ENCODE measurements at regions not wholly inside any gene's neighbourhood (a gene's known extent, or its start where the extent isn't known, plus 50 kb on each side); places are given as distances from the start of the nearest gene placed in this dataset.
A peak's percentile ranks its signal among the peaks of the same experiment; 100 is the strongest.
"Not testable (repeated sequence)": the region's sequence is repeated elsewhere in the genome, so short reads cannot be mapped to it uniquely, and the experiment has no call there.

DNA sequence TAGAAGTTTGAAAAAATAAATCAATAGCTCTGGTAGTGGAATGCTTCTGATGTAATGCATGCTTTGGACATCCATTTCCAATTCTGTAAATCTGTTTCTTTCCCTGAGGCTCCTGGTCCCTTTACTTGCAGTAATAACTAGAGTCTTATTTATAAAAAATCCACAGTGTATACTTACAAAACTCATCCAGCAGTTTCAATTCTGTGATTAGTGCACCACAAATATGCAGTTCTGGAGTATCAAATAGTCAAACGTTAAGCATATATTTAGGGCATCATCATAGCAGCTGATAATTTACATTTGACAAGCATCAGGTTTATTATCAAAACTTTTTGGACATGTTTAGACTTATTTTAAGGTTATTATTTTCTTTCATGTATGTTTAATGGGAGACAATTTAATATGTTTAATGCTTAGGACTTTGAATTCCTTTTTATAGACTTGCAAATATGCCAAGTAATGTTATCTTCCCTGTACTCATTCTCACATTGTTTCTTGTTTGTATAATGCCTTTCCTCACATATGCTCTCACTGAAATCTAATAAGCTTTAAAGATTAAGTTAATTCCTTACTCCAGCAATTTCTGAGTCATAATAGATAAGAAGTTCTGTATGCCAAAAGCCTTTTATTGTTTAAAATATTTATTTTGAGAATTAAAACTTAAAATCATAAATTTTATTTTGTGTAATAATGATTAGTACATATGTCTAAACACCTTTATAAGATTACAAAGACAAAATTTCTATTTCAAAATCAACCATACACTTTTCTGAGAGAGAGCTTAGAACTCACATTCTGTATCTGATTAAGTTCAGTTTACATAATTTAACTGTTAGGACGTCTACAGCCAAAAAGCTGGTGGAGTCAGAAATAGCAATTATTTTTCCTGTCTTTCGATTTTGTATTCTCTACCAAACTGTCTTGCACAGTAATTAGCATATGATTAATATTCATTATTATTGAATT is 341.5 kb upstream of the TMEFF2 start:
- DNase-seq (ENCODE audit: low read depth): no peak
- in situ Hi-C loops (cut with HindIII; ENCODE audit: low pct_unique_long_range_greater_than_20kb, low sequenced_read_pairs): no loop called here

DNA sequence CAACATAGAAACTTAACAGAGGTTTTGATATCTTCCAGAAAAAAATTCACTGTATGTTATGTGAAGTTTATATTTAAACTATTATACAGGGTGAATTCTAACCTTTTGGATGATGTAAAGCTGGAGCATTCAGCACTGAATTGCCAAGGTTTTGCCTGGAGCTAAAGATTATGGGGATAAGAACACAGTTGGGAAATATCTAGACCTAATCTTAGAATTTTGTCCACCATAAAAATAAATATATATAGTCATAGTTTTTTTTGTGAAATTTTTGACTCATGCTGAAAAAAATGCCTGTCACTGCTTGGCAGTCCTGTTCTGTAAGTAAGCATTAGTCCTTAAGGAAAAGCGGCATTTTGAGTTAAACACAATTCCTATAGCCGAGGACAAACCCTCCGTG is 339.3 kb upstream of the TMEFF2 start:
- no peak for DNase-seq (ENCODE audit: low read depth)
- in situ Hi-C loops (cut with HindIII; ENCODE audit: low pct_unique_long_range_greater_than_20kb, low sequenced_read_pairs): no loop called here

DNA sequence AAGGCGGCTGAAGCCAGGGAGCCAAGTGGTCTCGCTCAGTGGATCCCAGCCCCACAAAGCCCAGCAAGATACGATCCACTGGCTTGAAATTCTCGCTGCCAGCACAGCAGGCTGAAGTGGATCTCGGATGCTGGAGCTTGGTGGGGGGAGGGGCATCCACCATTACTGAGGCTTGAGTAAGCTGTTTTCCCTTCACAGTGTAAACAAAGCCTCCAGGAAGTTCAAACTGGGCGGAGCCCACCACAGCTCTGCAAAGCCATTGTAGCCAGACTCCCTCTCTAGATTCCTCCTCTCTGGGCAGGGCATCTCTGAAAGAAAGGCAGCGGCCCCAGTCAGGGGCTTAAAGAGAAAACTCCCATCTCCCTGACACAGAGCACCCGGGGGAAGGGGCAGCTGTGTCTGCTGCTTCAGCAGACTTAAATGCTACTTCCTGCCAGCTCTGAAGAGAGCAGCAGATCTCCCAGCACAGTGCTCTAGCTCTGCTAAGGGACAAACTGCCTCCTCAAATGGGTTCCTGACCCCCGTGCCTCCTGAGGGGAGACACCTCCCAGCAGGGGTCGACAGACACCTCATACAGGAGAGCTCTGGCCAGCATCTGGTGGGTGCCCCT is 330.0 kb upstream of the TMEFF2 start:
- DNase-seq (ENCODE audit: low read depth); in situ Hi-C loops (cut with HindIII; ENCODE audit: low pct_unique_long_range_greater_than_20kb, low sequenced_read_pairs): not testable (repeated sequence)

DNA sequence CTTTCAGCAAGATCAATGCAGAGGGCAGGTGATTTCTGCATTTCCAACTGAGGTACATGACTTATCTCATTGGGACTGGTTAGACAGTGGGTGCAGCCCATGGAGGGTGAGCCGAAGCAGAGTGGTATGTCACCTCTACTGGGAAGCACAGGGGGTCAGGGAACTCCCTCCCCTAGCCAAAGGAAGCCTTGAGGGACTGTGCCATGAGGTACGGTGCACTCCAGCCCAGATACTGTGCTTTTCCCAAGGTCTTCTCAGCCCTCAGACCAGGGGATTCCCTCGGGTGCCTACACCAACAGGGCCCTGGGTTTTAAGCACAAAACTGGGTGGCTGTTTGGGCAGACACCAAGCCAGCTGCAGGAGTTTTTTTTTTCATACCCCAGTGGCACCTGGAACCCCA is 329.5 kb upstream of the TMEFF2 start:
- in situ Hi-C loops (cut with HindIII; ENCODE audit: low pct_unique_long_range_greater_than_20kb, low sequenced_read_pairs); DNase-seq (ENCODE audit: low read depth): not testable (repeated sequence)

DNA sequence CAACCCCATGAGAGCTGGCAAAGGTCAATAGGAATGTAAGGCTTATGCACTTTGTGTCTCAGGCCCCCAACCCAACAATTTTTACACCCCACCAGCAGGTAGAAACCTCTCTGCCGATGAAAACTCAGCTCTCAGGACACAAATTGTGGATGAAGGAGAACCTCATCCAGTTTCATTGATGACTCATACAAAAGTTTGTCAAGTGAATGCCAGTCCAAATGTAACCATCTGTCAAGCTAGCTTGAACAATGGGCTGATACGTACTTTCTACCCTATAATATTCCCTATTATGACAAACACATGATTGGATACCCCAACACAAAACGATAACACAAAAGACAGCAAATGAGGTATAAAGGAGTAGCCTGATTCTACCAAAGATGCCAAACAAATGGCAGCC is 321.2 kb upstream of the TMEFF2 start:
- in situ Hi-C loops (cut with HindIII; ENCODE audit: low pct_unique_long_range_greater_than_20kb, low sequenced_read_pairs): no loop called here
- DNase-seq (ENCODE audit: low read depth): no peak

DNA sequence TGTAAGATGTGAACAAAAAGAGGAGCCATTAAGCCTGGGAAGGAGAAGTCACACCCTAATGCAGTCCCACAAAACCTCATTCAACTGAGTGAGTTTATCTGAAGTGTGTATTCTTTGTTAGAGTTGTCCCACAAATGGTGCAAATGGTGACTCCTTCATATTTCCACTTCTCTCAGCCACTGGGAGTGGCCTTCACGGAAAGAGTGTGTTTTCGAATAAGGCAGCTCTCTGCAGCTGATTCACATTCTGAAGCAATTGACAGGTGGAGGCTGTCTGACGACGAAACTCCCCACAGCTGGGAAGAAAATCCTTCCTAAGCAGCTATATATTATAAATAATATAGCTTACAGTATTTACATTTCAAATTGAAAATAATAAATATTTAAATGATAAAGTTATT is 318.8 kb upstream of the TMEFF2 start:
- in situ Hi-C loops (cut with HindIII; ENCODE audit: low pct_unique_long_range_greater_than_20kb, low sequenced_read_pairs): no loop called here
- no peak for DNase-seq (ENCODE audit: low read depth)

DNA sequence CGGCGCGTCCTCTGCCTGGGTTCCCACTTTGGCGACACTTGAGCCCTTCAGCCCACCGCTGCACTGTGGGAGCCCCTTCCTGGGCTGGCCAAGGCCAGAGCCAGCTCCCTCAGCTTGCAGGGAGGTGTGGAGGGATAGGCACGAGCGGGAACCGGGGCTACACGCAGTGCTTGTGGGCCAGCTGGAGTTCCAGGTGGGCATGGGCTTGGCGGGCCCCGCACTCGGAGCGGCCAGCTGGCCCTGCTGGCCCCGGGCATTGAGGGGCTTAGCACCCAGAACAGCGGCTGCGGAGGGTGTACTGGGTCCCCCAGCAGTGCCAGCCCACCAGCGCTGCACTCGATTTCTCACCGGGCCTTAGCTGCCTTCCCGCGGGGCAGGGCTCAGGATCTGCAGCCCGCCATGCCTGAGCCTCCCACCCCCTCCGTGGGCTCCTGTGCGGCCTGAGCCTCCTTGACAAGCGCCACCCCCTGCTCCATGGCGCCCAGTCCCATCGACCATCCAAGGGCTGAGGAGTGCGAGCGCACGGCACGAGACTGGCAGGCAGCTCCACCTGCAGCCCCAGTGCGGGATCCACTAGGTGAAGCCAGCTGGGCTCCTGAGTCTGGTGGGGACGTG is 313.2 kb upstream of the TMEFF2 start:
- in situ Hi-C loops (cut with HindIII; ENCODE audit: low pct_unique_long_range_greater_than_20kb, low sequenced_read_pairs); DNase-seq (ENCODE audit: low read depth): not testable (repeated sequence)

DNA sequence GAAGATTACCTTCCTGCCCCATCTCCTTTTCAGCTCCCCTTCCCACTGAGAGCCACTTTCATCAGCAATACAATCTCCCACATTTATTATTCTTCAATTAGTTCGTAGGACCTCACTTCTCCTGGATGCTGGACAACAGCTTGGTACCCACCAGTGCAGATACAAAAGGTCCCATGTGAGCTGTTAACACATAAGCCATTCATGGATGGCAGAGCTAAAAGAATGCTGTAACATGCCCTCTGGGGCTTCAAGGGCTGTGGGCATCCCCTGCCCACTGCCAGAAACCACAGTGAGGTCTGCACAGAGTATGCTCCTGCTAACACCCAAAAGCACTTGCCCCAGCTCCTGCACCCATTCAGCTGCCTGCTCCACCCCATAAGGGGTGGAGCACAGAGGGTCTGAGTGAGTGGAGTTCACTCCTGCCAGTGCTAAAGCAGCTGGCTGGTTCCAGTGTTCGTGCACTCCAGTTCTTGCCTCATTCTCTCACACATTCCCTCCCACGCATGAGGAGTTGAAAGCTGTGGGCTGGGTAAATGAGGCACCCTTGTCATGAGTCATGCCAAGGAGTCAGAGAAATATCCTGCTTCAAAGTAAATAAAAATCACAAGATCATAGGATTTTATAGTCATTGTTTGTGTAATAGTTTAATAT is 305.9 kb upstream of the TMEFF2 start:
- peak; percentile 75 for DNase-seq (ENCODE audit: low read depth)
- in situ Hi-C loops (cut with HindIII; ENCODE audit: low pct_unique_long_range_greater_than_20kb, low sequenced_read_pairs): no loop called here

DNA sequence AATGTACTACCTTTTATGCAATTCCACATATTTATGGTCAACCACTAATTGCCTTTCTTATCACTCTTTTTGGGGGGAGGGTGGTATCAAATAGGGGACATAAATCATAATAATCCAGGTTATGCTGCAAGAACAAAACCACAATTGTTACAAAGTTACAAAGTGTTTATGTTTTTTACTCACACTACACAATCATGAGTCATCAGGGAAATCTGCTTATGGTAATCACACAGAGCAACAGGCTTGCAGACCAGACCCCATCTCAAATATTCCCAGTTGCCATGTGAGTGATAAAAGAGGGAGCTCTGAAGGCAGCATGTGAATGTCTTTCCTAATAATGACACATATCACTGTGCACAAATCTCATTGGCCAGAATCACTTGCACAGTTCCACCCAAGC is 304.7 kb upstream of the TMEFF2 start:
- peak; percentile 12 for DNase-seq (ENCODE audit: low read depth)
- in situ Hi-C loops (cut with HindIII; ENCODE audit: low pct_unique_long_range_greater_than_20kb, low sequenced_read_pairs): no loop called here

DNA sequence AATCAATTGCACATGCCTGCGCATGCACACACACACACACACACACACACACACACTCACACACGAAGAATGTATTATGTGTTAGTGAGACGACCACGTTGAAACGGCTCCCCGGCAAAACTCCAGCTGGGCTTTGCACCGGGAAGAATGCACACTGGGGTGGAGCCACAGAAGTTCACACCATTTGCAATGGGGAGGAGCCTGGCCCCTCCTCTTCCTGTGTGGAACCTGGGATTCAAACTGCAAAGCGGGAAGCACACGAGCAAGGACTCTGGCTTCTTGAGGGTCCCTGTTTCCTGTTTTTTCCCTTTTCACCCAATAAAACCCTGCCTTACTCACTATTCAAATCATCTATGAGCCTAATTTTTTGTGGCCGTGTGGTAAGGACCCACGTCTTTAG is 304.0 kb upstream of the TMEFF2 start:
- in situ Hi-C loops (cut with HindIII; ENCODE audit: low pct_unique_long_range_greater_than_20kb, low sequenced_read_pairs): no loop called here
- DNase-seq (ENCODE audit: low read depth): no peak

DNA sequence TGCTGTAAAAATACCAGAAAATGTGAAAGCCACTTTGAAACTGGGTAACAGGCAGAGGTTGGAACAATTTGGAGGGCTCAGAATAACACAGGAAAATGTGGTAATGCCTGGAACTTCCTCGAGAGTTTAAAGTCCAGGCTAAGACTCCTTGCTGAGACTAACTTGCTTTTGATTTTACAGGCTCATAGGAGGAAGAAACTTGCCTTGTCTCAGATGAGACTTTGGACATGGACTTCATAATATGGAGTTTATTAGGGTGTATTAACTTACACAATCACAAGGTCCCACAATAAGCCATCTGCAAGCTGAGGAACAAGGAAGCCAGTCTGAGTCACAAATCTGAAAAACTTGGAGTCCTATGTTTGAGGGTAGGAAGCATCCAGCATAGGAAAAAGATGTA is 293.4 kb upstream of the TMEFF2 start:
- DNase-seq (ENCODE audit: low read depth); in situ Hi-C loops (cut with HindIII; ENCODE audit: low pct_unique_long_range_greater_than_20kb, low sequenced_read_pairs): not testable (repeated sequence)

DNA sequence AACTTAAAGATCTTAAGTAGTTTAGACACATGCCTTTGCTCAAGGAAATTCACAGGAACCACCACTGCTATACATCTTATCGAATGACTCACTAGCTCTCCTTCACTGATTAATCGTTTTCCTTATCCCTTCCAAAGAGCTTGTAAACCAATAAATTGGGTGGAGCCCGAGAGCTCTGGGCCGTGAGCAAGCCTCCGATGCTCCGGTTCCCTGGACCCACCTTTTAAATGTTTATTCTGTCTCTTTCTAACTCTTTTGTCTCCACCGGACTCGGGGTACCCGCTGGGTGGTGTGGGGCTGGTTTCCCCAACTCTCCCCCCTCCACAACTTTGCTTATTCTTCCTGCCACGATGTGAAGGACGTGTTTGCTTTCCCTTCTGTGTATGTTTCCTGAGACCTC is 292.9 kb upstream of the TMEFF2 start:
- in situ Hi-C loops (cut with HindIII; ENCODE audit: low pct_unique_long_range_greater_than_20kb, low sequenced_read_pairs): no loop called here

DNA sequence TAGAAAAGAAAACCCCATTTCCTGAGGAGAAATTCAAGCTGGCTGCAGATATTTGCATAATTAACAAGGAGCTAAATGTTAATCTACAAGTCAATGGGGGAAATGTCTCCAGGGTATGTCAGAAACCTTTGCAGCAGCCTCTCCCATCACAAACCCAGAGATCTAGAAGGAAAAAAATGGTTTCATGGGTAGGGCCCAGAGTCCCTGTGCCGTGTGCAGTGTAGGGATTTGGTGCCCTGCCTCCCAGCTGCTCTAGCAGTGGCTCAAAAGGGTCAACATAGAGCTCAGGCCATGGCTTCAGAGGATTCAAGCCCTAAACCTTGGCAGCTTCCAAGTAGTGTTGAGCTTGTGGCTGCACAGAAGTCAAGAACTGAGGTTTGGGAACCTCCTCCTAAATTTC is 290.2 kb upstream of the TMEFF2 start:
- no peak for DNase-seq (ENCODE audit: low read depth)
- in situ Hi-C loops (cut with HindIII; ENCODE audit: low pct_unique_long_range_greater_than_20kb, low sequenced_read_pairs): no loop called here

More for the DNA sequence above, 292.9 kb upstream of the TMEFF2 start:
- no peak for DNase-seq (ENCODE audit: low read depth)

DNA sequence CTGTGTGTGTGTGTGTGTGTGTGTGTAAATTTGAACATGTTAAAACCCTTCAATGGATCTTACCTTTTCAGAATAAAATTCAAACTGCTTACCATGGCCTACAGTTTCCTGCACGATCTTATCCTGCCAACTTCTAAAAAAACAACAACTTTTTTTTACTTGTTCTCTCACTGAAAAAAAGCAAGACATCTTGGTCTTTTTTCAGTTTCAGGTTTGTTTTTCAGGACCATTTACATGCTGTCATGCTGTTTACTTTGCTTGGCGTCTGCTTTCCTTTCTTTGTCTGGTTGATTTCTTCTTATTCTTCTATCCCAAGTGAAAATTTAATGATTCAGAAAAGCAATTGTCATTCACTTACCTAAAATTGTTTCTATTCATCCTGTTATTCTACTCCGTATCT is 286.3 kb upstream of the TMEFF2 start:
- no peak for DNase-seq (ENCODE audit: low read depth)
- in situ Hi-C loops (cut with HindIII; ENCODE audit: low pct_unique_long_range_greater_than_20kb, low sequenced_read_pairs): no loop called here

DNA sequence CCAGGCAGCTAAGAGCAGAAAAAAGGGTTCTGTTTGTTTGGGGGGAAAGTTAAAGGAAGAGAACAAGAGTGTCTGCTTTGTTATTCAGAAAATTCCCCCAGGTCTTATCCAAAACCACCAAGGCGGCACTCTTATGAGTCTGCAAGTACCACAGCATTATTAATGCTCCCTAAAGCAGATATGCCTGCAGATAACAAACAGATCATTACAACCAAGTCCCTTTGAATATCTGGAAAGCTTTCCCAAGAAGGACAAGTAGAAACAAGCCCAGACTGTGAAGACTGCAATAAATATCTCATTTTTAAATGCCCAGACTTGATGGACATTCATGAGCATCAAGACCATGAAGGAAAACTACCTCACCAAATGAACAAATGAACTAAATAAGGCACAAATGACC is 278.6 kb upstream of the TMEFF2 start:
- no peak for DNase-seq (ENCODE audit: low read depth)

DNA sequence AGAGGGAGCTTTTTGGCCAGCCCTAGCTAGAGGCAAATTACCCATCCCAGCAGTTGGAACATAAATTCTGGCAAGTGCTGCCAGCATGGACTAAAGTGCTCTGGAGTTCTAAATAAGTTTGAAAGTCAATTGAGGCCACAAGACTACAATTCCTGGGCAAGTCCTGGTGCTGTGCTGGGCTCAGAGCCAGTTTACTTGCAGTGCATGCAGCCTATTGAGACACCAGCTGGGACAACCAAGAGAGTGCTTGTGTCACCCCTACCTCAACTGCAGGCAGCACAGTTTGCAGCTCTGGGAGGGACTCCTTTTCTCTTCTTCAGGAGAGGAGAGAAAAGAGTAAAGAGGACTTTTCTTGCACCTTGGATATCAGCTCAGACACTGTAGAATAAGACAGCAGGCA is 277.2 kb upstream of the TMEFF2 start:
- in situ Hi-C loops (cut with HindIII; ENCODE audit: low pct_unique_long_range_greater_than_20kb, low sequenced_read_pairs): no loop called here
- DNase-seq (ENCODE audit: low read depth): no peak

More for the DNA sequence above, 278.6 kb upstream of the TMEFF2 start:
- in situ Hi-C loops (cut with HindIII; ENCODE audit: low pct_unique_long_range_greater_than_20kb, low sequenced_read_pairs): no loop called here

DNA sequence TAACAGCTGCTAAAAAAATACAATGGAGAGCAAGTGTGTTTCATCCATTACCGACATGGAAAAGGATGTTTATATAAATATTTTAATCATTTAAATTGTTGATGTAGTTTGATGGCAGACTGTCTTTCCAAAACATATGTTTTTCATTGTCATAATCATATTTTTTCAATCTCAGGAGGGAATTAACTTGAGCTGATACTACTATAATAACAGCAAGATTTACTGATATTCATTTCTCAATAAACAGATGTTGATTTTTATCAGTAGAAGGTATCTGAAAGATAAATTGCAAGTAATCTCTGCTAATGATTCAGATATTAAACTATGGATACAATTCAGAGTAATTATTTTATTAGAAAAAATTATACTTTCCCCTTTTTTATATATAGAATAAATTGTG is 274.9 kb upstream of the TMEFF2 start:
- in situ Hi-C loops (cut with HindIII; ENCODE audit: low pct_unique_long_range_greater_than_20kb, low sequenced_read_pairs): no loop called here
- no peak for DNase-seq (ENCODE audit: low read depth)

DNA sequence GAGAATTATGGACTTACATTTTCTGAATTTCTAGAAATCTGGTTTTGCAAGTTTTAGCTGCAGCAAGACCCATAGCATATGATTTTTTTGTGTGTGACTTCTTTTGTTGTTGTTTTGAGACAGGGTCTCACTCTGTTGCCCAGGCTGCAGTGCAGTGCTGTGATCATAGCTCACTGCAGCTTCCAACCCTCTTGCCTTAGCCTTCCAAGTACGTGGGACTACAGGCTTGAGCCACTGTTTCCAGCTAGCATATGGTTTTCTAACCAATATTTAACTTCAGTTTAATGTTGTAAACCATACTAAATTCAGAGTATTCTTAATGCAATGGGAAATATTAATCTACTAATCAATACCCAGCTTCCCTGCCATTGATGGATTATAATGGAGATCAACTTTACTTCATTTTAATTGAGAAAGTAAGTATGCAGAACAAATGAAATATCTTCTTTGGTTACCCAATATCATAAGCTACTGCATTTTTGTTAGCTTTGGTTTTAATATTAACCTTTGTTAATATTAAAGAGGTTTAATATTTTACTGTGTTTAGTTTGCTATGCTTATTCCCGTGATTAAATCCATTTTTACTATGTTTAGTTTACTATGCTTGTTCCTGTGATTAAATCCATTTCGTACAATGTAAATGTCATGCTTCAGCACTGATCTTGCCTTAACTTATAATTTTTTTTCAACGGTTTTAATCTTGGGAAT is 273.4 kb upstream of the TMEFF2 start:
- in situ Hi-C loops (cut with HindIII; ENCODE audit: low pct_unique_long_range_greater_than_20kb, low sequenced_read_pairs): no loop called here
- no peak for DNase-seq (ENCODE audit: low read depth)

Measured in Caki2 (cell line).